GM18507 (cell line): ENCODE measurements at regions not wholly inside any gene's neighbourhood (a gene's known extent, or its start where the extent isn't known, plus 50 kb on each side); places are given as distances from the start of the nearest gene placed in this dataset.

Experiments
- DNase-seq: peaks from one replicate; pipeline ENCODE4 v3.0.0; 2011; ENCODE audit warnings: low read depth; ENCODE audit not compliant: insufficient read length; ENCODE audit errors: extremely low spot score
- FAIRE-seq: peaks from 2 replicates; lab custom pipeline; 2011; peaks lifted over from hg19 to GRCh38; lab: Jason Lieb, UNC

DNA sequence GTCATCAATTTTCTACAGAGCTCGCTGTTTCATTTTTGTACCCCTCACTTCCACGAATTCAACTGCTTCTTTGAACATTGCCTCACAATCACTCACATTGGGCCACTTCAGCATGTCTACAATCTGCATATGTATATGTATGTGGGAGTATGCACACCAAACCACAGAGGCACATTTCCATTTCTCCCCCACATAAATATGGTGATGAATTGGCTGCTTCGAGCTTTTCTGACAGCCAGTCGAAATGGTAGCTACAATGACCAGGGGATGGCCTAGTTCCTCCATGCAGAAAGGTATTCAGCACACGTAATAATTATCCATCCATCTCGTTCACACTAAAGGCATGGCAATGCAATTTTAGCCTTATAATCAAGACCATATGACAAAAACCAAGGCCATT lies 229.6 kb upstream of the ESRRG start:
- FAIRE-seq (no peak), DNase-seq (no peak)

- FAIRE-seq (no peak), DNase-seq (no peak)
Measured at GRCh38 chr1:216945538-216946080, 222.4 kb upstream of the ESRRG start.

- DNase-seq: no peak
Measured at GRCh38 chr1:216944864-216945510, 221.8 kb upstream of the ESRRG start.

DNA sequence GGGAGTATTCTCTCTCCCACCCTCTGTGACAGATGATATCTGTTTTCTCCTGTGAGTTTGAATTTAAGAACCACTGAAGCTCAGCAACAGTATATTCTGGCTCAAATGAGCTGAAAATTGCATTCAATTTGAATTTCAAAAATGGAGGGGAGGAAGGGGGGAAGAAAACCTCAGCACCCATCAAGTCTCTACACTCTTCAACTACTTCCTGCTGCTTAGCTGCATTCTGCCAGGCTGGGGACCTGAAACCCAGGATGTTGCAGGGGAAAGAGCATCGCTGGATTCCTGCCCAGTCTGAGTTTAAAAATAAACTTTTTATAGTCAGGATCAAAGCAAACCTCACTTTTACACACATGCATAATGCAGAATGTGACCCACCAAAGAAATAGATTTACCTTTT lies 214.3 kb upstream of the ESRRG start:
- DNase-seq (no peak), FAIRE-seq (no peak)

More at GRCh38 chr1:216944864-216945510, 221.8 kb upstream of the ESRRG start:
- FAIRE-seq: no peak

DNA sequence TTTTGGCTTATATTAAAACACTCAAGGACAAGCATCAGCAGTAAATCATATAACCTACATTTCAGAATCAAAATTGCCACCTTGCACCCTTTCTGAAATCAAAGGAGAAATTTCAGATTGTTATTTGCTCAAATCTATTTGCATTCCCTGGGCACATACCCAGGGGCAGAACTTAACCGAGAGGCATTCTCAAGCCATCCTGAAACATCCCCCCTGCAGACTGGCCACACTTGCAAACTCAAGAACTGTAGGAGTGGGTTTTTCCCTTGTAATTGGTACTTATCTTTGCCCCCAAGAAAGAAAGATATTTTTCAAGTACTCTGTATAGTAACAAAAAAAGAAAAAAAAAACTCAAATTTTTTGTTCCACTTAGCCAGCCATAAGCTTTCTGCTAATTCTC lies 213.6 kb upstream of the ESRRG start:
- DNase-seq (no peak), FAIRE-seq (no peak)

DNA sequence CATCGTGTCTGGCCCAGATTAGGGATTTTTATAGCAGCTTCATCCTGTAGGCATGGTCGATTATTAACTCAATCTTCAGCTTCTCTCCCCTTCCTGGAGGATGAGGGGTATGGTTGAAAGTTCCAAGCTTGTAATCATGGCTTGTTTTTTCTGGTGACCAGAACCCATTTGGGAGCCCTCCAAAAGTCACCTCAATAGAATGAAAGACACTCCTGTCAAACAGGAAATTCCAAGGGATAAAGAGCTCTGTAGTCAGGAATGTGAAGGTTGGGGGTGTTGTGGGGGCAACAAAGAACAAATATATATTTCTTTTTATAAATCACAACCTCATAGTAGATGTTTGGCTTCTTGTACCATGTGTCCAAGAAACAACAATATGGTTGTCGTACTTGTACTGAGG lies 212.7 kb upstream of the ESRRG start:
- FAIRE-seq (no peak), DNase-seq (no peak)

GRCh38 chr1:216932424-216932823 lies 209.2 kb upstream of the ESRRG start:
- FAIRE-seq: no peak
- no peak for DNase-seq

DNA sequence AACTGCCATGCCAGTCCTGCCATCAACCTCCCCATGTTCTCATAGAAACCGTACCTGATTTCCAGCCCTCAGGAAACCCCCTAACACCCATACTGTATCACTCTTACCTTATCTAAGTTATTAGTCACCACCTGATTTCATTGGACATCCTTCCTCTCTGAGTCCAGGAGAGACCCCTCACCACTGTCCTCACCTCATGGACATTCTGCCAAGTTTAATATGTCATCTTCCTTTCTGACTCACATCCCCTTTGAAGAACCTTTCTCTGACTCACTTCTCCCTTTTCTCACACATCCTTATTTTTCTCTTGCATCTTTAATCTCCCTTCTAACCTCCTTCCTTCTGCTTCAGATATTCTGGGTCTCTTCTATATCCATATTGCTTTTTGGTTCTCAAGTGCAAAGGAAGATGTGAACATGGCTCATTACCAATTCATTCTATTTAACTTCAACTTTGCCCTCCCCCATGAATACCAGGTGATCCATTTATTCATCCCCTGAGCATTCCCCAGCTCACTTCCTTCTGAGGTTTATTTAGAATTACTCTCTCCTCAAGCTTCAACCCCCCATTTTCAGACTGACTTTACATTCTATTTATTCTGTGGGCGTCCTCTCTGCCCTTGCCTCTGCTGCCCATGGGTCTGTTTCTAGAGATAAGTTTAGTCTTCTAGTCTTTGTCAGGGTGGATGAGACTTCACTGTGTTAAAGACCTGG lies 206.8 kb upstream of the ESRRG start:
- DNase-seq (no peak), FAIRE-seq (no peak)

GRCh38 chr1:216927633-216928032 lies 204.4 kb upstream of the ESRRG start:
- FAIRE-seq (no peak), DNase-seq (no peak)

- DNase-seq (no peak), FAIRE-seq (no peak)
Measured at GRCh38 chr1:216926720-216927510, 203.7 kb upstream of the ESRRG start.

DNA sequence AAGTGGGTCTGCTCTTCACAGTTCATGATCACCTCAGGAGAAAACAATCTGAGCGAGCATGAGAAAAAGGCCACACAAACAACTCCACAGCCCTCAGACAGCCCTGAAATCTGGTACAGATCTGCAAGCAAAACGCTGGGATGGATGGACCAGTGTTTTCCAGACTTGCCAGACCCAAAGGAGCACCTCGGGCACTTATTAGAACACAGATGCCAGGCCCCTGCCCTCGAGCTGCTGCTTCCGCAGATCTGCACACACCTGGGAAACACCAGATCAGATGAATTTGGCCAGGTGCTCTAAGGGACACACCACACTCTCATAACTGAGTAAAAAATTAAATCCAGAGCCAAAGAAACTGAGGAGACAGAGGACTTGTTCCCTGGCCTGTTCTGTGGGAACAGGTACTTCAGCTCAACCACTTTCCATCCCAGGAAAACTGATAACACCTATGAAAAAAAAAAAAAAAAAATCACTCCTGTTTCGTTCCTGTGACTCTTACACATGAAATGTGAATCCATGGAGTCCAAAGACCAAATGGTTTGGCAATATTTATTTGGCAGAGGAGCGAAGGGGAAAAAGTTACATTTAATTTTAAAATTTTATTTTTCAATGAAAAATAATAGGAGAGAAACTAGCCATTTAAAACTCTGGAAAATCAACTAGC lies 202.9 kb upstream of the ESRRG start:
- DNase-seq: no peak
- FAIRE-seq: no peak

- DNase-seq (no peak), FAIRE-seq (no peak)
Measured at GRCh38 chr1:216924732-216925131, 201.5 kb upstream of the ESRRG start.

DNA sequence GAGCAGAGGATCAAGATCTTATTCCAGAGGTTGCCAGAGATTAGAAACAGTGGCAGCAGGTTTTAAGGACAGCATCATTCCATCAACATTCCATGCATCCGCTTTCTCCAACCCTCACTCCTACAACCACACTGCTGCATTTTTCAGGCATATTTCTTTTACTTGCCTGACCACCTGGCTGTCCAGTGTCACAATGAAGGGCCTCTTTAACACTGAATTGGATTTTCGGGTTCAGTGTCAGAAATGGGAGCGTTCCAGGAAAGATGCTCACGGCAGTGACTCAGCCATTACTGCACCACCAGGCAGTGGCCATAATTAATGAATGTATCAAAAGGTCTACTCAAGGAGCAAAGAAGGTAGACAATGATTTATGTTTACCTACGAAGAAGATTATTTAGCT lies 200.4 kb upstream of the ESRRG start:
- FAIRE-seq: no peak
- no peak for DNase-seq

- DNase-seq (no peak), FAIRE-seq (no peak)
Measured at GRCh38 chr1:216922406-216922805, 199.2 kb upstream of the ESRRG start.

DNA sequence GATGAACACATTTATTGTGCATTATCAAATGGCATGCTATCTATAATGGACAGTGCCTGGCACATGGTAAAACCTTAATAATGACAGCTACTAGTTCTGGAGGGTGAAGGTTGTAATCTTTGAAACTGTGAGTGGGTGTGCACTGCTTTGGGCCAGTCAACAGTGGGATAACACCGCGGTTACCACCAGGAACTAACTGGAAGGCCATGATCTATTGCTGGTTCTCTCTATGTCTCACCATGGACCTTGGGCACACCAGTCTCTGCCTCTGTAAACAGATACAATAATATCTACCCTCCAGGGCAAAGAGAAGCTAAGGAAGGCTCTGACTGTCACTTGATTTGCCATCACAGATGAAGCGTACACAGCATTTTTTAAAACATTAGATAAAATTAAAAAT lies 198.6 kb upstream of the ESRRG start:
- no peak for FAIRE-seq
- DNase-seq: no peak

GRCh38 chr1:216919060-216919970 lies 196.1 kb upstream of the ESRRG start:
- no peak for DNase-seq
- FAIRE-seq: no peak

DNA sequence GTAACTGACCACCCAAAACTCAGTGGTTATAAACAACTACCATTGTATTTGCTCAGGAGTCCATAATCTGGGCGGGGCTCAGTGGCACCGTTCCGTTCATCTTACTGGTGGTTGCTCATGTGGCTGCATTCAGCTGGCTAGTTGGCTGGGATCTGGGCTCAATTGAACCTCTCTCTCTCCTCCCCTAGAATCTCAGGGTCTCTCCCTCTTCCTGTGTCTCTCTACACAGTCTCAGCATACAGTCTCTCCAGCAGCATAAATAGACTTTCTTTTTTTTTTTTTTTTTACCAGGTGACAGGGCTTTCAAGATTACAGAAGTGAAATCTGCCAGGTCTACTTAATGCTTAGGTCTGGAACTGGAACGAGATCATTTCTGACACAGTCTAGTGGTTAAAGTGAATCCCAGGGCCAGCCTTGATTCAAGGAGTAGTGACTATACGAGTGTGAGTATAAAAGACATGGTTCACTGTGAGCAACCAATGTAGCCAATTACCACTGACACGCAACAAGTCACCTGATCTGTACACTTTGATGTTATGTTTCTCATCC lies 193.7 kb upstream of the ESRRG start:
- DNase-seq: no peak
- FAIRE-seq: no peak

GRCh38 chr1:216914974-216915373 lies 191.7 kb upstream of the ESRRG start:
- FAIRE-seq: no peak
- DNase-seq: no peak

DNA sequence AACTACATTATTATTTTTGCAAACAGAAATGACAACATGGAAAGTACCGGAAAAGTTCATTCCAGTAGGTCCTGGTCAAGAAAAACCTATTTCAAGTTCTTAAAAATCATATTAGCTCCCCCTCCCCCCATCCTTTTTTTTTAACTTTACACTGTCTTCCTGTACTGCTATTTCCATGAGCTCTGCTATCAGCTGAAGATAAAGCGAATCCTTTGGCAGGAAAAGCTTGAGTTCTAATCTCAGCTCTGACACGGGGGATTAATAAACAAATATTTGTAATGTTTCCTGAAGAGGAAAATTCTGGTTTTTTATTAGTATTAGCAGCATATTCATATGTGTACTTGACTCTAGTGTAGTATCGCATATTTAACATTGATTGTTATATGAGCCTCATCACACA lies 190.7 kb upstream of the ESRRG start:
- no peak for DNase-seq
- no peak for FAIRE-seq
